Small intestine (tissue), 7 donors: ENCODE measurements at regions not wholly inside any gene's neighbourhood (a gene's known extent, or its start where the extent isn't known, plus 50 kb on each side); places are given as distances from the start of the nearest gene placed in this dataset.

ENCODE experiments used
- DNase-seq, 2 donors: peaks; one replicate each; pipeline versions ENCODE4 v3.0.0 to v3.0.0-alpha.2; 2013
- FAIRE-seq: peaks from 2 replicates; lab custom pipeline; 2012; peaks lifted over from hg19 to GRCh38; lab: Jason Lieb, UNC
- H3K27ac ChIP-seq, 3 donors: one replicate each; pipeline ENCODE4 v1.5.1; 2013; ENCODE audit warnings: low read length in 2 of 3, mild to moderate bottlenecking in 2 of 3, control low read depth in 1 of 3, inconsistent platforms in 1 of 3, low read depth in 1 of 3, moderate library complexity in 1 of 3
- H3K27me3 ChIP-seq, 3 donors: one replicate each; pipeline ENCODE4 v1.6.1; 2013; ENCODE audit warnings: low read length in 3 of 3, inconsistent platforms in 1 of 3; ENCODE audit not compliant: control insufficient read depth in 3 of 3, insufficient read depth in 3 of 3
- H3K36me3 ChIP-seq, 3 donors: one replicate each; pipeline ENCODE4 v1.6.1; 2013; ENCODE audit warnings: low read length in 3 of 3, inconsistent platforms in 1 of 3, low read depth in 1 of 3, mild to moderate bottlenecking in 1 of 3, moderate library complexity in 1 of 3; ENCODE audit not compliant: control insufficient read depth in 3 of 3, insufficient read depth in 2 of 3
- H3K4me1 ChIP-seq, 3 donors: one replicate each; pipeline ENCODE4 v1.6.1; 2013; ENCODE audit warnings: low read length in 2 of 3, inconsistent platforms in 1 of 3, low read depth in 1 of 3, mild to moderate bottlenecking in 1 of 3, moderate library complexity in 1 of 3; ENCODE audit not compliant: control insufficient read depth in 3 of 3, insufficient read depth in 2 of 3
- H3K4me3 ChIP-seq, 3 donors: one replicate each; pipeline ENCODE4 v1.5.1; 2013; ENCODE audit warnings: low read length in 3 of 3, control low read depth in 1 of 3, inconsistent platforms in 1 of 3, low read depth in 1 of 3, mild to moderate bottlenecking in 1 of 3, moderate library complexity in 1 of 3
- H3K9me3 ChIP-seq, 2 donors: one replicate each; pipeline ENCODE4 v1.6.1; 2013; ENCODE audit warnings: low read depth in 1 of 2, low read length in 1 of 2; ENCODE audit not compliant: control insufficient read depth in 2 of 2, insufficient read depth in 1 of 2
- WGBS, 3 donors: extraction: QIAGEN DNeasy Blood & Tissue Kit; methylation state at CpG; one replicate each; pipeline ENCODE4 v1.1.7; 2013; 5-methylcytosine and 5-hydroxymethylcytosine counted together
- donor health status: healthy with polysubstance abuse.
- donor health status: control.
- donor health status: control.
- donor health status: Bipolar disorder and iron deficiency.
- donor health status: healthy.

DNA sequence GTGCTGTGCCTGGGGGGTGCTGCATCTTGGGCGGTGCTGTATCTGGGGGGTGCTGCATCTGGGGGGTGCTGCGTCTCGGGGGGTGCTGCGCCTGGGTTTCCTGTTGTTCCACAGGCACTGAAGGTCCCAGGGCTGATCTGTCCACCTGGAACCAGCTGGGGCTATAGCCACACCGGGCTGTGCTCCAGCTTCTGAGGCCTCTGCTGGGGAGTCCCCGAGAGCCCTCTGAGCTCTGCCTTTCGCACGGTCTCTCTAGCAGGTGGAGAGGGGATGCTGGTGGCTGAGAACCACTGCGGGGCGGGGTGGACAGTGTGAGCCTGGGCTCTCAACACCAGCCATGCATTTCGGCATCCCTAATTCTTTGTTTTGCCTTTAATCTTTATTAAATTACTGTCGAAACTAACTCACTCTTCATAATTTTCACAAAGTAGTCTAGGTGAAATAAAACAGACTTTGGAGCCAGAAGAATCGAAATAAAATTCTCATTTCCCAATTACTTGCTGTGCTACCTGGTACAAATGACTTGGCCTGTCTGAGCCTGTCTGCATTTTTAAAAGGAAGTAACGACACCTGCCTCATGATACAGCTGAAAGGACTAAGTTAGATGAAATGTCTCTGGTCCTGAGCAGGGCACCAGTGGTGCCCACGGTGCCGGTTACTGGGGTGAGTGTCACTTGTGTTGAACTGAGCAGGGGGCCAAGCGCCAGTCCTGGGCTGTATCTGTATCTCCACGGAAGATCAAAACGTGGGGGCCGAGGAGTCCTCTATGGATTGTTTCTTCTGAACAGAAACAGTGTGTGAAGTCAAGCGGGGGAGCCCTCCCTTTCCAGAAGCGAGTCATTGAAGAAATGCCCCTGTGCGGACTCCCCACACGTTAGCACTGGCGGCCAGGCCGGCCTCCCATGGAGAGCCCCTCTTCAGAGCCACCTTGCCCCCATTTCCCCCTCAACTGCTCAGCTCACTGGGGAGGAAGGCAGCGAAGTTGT, 142.0 kb downstream of the ASB1 start:
- Histone ChIP-seq H3K27ac (no peak overlapping the region), H3K36me3 (no peaks in the 10 kb centered on the region), H3K9me3 (no peaks in the 10 kb centered on the region), H3K4me1 (no peaks in the 10 kb centered on the region), H3K27me3 (no peaks in the 10 kb centered on the region), H3K4me3 (no peak overlapping the region)
- WGBS, 3 donors: 79 to 84% (median 80%) methylated on average over 27 of the region's 27 CpGs
- DNase-seq: no peak
- FAIRE-seq: no peak

DNA sequence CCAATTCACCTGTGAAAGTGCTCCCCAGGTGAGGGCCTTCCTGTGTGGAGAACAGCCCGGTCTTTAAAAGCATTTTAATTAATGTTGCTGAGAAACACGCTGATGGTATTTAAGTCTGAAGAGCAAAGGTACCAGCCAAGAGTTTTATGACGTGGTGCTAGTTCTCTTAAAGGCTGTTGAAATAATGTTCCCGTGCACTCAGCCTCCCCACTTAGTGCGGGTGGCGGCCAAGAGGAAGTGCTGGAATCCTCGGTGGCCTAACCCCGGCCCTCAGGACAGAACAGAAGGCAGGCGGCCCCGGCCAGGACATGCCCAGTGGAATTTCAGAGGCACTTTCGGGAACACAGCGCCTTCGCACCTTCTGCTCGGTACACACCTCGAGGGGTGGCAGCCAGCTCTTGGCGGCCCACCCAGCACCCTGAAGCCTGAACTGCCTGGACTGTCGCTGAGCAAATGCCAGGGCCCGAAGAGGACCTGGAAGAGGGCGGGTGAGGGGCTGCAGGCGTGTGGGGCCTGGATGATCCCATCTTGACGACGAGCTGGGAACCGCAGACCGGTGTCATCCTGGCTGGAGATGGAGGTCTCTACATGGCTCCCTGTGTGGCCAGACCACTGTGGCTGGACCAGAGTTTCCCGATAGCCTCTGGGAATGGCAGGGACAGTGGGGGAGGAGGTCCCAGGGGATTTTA, 142.9 kb downstream of the ASB1 start:
- Histone ChIP-seq H3K4me3 (no peak overlapping the region), H3K27ac (no peak overlapping the region), H3K4me1 (no peaks in the 10 kb centered on the region), H3K36me3 (no peaks in the 10 kb centered on the region), H3K9me3 (no peaks in the 10 kb centered on the region), H3K27me3 (no peaks in the 10 kb centered on the region)
- WGBS, 3 donors: 68 to 81% (median 73%) methylated on average over 25 of the region's 25 CpGs
- DNase-seq: no peak
- FAIRE-seq: no peak

DNA sequence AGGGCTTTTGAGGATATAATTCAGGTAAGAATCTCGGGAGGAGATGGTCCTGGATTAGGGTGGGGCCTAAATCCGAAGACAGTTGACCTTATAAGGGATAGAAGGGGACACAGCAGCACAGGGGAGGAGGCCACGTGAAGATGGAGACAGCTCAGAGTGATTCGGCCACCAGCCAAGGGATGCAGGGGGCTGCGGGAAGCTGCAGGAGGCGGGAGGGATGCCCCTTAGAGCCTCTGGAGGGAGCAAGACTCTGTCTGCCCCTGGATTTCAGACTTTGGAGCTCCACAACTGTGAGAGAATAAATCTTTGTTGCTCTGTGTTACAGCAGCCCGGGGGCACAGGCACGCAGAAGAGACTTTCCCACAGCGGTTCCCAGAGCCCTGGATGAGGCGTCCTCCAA, 143.7 kb downstream of the ASB1 start:
- no peak overlapping the region for H3K4me3 ChIP-seq
- 69 to 85% (median 79%) methylated on average over 10 of the region's 10 CpGs for WGBS, 3 donors
- no peaks in the 10 kb centered on the region for H3K9me3 ChIP-seq
- DNase-seq: no peak
- H3K4me1 ChIP-seq: no peaks in the 10 kb centered on the region
- H3K36me3 ChIP-seq: no peaks in the 10 kb centered on the region
- FAIRE-seq: no peak
- H3K27me3 ChIP-seq: no peaks in the 10 kb centered on the region
- no peak overlapping the region for H3K27ac ChIP-seq

DNA sequence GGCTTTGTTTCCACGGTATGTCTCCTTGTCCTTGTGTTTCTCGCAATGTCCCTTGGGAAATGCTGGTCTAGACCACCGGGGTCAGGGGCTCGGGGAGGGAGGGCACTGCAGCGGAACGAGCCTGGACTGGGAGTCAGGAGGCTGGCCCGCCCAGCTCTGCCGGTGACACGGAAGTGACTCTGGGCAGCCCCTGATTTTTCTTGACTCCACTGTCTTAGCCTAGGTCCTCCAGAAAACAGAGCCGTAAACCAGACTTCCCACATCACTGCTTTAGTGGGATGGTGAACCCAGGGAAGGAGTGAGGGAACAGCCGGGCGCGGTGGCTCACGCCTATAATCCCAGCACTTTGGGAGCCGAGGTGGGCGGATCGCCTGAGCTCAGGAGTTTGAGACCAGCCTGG, 144.2 kb downstream of the ASB1 start:
- 79 to 85% (median 81%) methylated on average over 17 of the region's 17 CpGs for whole genome bisulfite sequencing, 3 donors
- FAIRE-seq (no peak), DNase-seq (no peak)
- no peaks in the 10 kb centered on the region for H3K27me3 ChIP-seq
- no peaks in the 10 kb centered on the region for H3K9me3 ChIP-seq
- no peaks in the 10 kb centered on the region for H3K4me1 ChIP-seq
- H3K4me3 ChIP-seq: no peak overlapping the region
- no peak overlapping the region for H3K27ac ChIP-seq
- no peaks in the 10 kb centered on the region for H3K36me3 ChIP-seq

DNA sequence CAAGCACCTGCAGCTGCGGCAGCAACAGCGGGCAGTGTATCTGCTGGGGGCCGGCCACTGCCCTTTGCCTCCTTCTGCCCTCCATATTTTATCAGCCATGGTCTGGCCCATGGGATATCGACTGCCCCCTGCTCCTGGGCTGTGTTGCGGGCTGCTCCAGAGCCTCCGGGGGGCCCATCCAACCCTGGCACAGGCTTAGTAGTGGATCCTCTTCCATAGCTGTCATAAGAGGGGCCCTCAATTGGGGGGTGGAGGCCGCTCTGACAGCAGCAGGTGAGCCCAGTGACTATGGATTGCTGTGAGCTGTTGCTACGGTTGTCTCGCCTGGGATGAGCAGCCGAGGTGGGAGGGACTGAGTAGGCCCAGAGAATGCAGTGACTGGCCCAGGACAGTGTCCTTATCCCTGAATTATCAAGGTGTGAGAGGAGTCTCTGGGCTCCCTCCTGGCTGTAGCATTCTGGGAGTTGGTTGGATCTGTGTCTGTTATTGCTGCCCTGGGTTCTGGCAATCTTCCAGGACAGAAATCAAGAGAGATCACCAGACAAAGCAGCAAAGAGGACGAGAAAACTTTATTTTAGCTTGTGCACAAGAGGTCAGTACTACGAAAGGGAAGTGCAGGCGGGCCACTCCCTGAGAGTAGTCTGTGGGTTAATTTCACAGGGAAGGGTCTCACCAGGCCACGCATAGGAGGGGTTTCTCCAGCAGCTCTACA, 145.1 kb downstream of the ASB1 start:
- WGBS, 3 donors: 78 to 81% (median 78%) methylated on average over 14 of the region's 14 CpGs
- no peak overlapping the region for H3K27ac ChIP-seq

DNA sequence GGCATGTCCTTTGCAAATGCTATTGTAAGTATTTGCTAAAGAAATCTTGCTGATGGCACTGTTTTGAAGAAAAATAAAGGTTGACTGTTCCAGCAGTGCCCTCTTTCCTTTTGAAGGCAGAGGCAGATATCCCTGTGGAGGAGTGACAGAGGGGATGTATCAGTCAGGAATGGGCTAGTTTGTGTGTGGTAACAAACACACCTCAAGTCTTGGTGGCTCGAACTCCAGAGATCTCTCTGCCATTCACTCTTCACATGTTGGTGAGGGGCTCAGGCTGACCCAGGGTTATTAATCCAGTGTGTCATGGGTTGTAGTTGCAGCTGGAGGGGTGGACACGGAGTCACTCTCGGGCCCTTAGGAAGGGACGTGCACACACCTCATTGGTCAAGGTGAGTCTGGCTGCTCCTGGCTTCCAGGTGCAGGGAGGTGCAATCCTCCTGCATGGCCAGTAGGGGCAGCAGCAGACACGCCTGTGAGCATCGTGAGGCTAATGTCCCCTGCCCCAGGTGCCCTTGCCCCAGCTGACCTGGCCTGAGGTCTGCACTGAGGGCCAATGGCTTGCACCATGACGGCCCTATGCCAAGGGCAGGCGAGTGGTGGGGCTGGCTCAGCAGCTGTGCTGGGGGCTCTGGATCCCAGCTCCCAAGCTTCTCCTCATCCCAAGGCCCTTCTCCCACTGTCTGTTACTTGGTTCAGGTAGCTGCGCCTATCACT, 146.5 kb downstream of the ASB1 start:
- WGBS, 3 donors: 43 to 60% (median 51%) methylated on average over 9 of the region's 9 CpGs
- peak; percentile 20 to 23 for DNase-seq
- H3K9me3 ChIP-seq: no peaks in the 10 kb centered on the region
- no peak overlapping the region for H3K27ac ChIP-seq
- H3K27me3 ChIP-seq: peaks cover 0 to 2% (median 0%) of the 10 kb centered on the region in 3 donors
- FAIRE-seq: no peak
- no peak overlapping the region for H3K4me3 ChIP-seq
- no peaks in the 10 kb centered on the region for H3K4me1 ChIP-seq
- no peaks in the 10 kb centered on the region for H3K36me3 ChIP-seq

More for the DNA sequence above, 145.1 kb downstream of the ASB1 start:
- Histone ChIP-seq H3K4me3 (no peak overlapping the region), H3K36me3 (no peaks in the 10 kb centered on the region), H3K27me3 (peaks cover 0 to 2% (median 0%) of the 10 kb centered on the region in 3 donors), H3K9me3 (no peaks in the 10 kb centered on the region), H3K4me1 (no peaks in the 10 kb centered on the region)
- no peak for DNase-seq
- FAIRE-seq: no peak

DNA sequence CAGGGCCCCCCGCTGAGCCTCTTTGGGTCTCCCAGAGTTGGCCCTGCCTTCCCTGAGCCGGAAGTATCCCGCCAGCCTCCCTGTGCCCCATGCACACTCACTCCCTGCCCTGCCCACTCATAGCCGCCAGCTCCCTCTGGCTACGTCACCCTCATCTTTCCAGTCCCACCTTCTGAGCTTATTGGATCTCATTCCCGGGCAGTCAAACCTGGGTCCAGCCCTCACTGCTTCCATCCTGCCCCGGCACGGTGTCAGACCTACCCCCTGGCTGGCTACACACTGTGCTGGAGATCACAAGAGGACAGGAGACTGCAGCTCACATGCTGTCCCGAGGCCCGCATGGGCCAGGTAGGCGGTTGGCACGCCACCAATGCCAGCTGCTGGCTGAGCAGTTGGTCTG, 147.2 kb downstream of the ASB1 start:
- H3K4me1 ChIP-seq: no peaks in the 10 kb centered on the region
- 71 to 85% (median 71%) methylated on average over 12 of the region's 12 CpGs for WGBS, 3 donors
- no peak overlapping the region for H3K27ac ChIP-seq
- DNase-seq (no peak), FAIRE-seq (no peak)
- H3K4me3 ChIP-seq: no peak overlapping the region
- peaks cover 0 to 2% (median 0%) of the 10 kb centered on the region in 3 donors for H3K27me3 ChIP-seq
- no peaks in the 10 kb centered on the region for H3K36me3 ChIP-seq
- no peaks in the 10 kb centered on the region for H3K9me3 ChIP-seq
